Sigmoid colon (tissue), 4 donors: ENCODE measurements at regions not wholly inside any gene's neighbourhood (a gene's known extent, or its start where the extent isn't known, plus 50 kb on each side); places are given as distances from the start of the nearest gene placed in this dataset.

ENCODE experiments used
- CTCF ChIP-seq, 4 experiments: fragments of 450-650 bp in 3 of 4; fragments of 200-600 bp in 1 of 4; IDR thresholded peaks; one replicate each; pipeline ENCODE4 v1.5.1; 2016 to 2019; ENCODE audit warnings: antibody characterized with exemption in 4 of 4, mild to moderate bottlenecking in 3 of 4, moderate library complexity in 2 of 4
- POLR2A ChIP-seq, 2 donors: fragments of 450-650 bp; IDR thresholded peaks; one replicate each; pipeline ENCODE4 v1.6.1; 2016; ENCODE audit warnings: antibody characterized with exemption in 2 of 2, mild to moderate bottlenecking in 2 of 2, moderate library complexity in 2 of 2
- POLR2AphosphoS5 ChIP-seq, 4 donors: sonication (generic); formaldehyde crosslinking; IDR thresholded peaks; one replicate each; pipeline ENCODE4 v1.6.1; 2017; ENCODE audit warnings: antibody characterized with exemption in 4 of 4

- TF ChIP-seq POLR2A (IDR thresholded peaks at IDR 0.05) (no peak), CTCF (IDR thresholded peaks at IDR 0.05) (no peak), POLR2AphosphoS5 (IDR thresholded peaks at IDR 0.05) (no peak)
These were observed 140.1 kb upstream of the SPACA1 start for GRCh38 chr6:87907521-87907920.
